ENCODE measurements at regions not wholly inside any gene's neighbourhood (a gene's known extent, or its start where the extent isn't known, plus 50 kb on each side); places are given as distances from the start of the nearest gene placed in this dataset.

DNA sequence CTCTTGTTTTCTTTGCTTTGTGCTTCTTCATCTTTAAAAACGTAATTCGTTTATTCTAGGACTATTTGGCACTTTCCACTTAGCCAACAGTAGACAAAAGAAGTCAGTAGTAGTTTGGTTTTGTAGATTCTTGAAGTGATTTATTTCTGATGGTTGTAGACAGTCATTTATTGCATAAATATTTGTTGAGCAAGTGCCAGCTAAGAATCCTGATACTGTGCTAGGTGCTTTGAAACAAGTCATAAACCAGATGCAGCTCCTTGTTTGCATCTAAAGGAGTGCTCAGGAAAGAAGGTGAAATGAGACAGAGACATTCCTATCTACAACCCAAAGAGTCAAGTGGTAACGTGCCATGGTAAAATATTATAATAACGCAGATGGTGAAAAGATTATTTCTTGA, 469.1 kb downstream of the GJA1 start:
- Histone ChIP-seq H3K9me3 (ENCODE audit: control insufficient read depth, insufficient read depth, low read length) (no peaks in the 10 kb centered on the region), H4K20me1 (ENCODE audit: control insufficient read depth, insufficient read depth, low read depth, low read length) (no peaks in the 10 kb centered on the region), H3K9me2 (replicated peaks; ENCODE audit: control insufficient read depth, low read length) (no peaks in the 10 kb centered on the region), H3K27ac (ENCODE audit: low read depth, low read length) (no peak overlapping the region), H3K4me3 (ENCODE audit: low read length) (no peak overlapping the region), H3K27me3 (ENCODE audit: control insufficient read depth, low read length) (no peaks in the 10 kb centered on the region), H3F3A (ENCODE audit: control insufficient read depth, insufficient read depth) (no peaks in the 10 kb centered on the region), H3K4me1 (ENCODE audit: control insufficient read depth, low read length) (no peaks in the 10 kb centered on the region), H3K79me2 (ENCODE audit: control insufficient read depth, low read length) (no peaks in the 10 kb centered on the region), H3K36me3 (ENCODE audit: control insufficient read depth, low read length) (no peaks in the 10 kb centered on the region), H3K4me2 (ENCODE audit: low read length) (no peak overlapping the region)
- TF ChIP-seq, protein P1, sequence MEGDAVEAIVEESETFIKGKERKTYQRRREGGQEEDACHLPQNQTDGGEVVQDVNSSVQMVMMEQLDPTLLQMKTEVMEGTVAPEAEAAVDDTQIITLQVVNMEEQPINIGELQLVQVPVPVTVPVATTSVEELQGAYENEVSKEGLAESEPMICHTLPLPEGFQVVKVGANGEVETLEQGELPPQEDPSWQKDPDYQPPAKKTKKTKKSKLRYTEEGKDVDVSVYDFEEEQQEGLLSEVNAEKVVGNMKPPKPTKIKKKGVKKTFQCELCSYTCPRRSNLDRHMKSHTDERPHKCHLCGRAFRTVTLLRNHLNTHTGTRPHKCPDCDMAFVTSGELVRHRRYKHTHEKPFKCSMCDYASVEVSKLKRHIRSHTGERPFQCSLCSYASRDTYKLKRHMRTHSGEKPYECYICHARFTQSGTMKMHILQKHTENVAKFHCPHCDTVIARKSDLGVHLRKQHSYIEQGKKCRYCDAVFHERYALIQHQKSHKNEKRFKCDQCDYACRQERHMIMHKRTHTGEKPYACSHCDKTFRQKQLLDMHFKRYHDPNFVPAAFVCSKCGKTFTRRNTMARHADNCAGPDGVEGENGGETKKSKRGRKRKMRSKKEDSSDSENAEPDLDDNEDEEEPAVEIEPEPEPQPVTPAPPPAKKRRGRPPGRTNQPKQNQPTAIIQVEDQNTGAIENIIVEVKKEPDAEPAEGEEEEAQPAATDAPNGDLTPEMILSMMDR (IDR thresholded peaks at IDR 0.05; ENCODE audit: low read depth, low read length, poor library complexity, severe bottlenecking) = no peak
- no peak for TF ChIP-seq EZH2phosphoT487 (IDR thresholded peaks at IDR 0.05; ENCODE audit: borderline replicate concordance, low read length)

DNA sequence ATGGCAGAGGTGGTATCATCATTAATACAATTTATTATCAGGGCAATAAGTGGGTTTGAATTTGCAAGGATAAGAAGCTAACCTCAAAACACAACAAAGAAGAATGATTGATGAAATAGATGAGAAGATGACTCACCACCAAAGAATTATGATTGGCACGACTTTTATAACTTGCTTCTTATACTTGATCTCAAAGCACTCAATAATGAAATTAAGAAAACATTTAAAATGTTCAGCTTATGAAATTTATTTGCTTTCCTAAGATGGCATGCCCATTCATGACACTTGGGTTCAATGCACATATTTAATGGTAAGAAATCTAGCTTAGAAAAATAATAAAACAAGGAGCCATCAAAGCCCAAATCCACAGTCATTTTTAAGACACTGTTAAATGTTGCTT, 477.5 kb downstream of the GJA1 start:
- no peak for TF ChIP-seq EZH2phosphoT487 (IDR thresholded peaks at IDR 0.05; ENCODE audit: borderline replicate concordance, low read length)
- TF ChIP-seq, protein P1 (IDR thresholded peaks at IDR 0.05; ENCODE audit: low read depth, low read length, poor library complexity, severe bottlenecking) = no peak
- Histone ChIP-seq H3K27me3 (ENCODE audit: control insufficient read depth, low read length) (no peaks in the 10 kb centered on the region), H3K36me3 (ENCODE audit: control insufficient read depth, low read length) (no peaks in the 10 kb centered on the region), H3K9me3 (ENCODE audit: control insufficient read depth, insufficient read depth, low read length) (no peaks in the 10 kb centered on the region), H3K4me1 (ENCODE audit: control insufficient read depth, low read length) (no peaks in the 10 kb centered on the region), H3K4me3 (ENCODE audit: low read length) (no peak overlapping the region), H3K27ac (ENCODE audit: low read depth, low read length) (no peak overlapping the region), H3F3A (ENCODE audit: control insufficient read depth, insufficient read depth) (no peaks in the 10 kb centered on the region), H4K20me1 (ENCODE audit: control insufficient read depth, insufficient read depth, low read depth, low read length) (no peaks in the 10 kb centered on the region), H3K4me2 (ENCODE audit: low read length) (no peak overlapping the region), H3K9me2 (replicated peaks; ENCODE audit: control insufficient read depth, low read length) (no peaks in the 10 kb centered on the region), H3K79me2 (ENCODE audit: control insufficient read depth, low read length) (no peaks in the 10 kb centered on the region)

DNA sequence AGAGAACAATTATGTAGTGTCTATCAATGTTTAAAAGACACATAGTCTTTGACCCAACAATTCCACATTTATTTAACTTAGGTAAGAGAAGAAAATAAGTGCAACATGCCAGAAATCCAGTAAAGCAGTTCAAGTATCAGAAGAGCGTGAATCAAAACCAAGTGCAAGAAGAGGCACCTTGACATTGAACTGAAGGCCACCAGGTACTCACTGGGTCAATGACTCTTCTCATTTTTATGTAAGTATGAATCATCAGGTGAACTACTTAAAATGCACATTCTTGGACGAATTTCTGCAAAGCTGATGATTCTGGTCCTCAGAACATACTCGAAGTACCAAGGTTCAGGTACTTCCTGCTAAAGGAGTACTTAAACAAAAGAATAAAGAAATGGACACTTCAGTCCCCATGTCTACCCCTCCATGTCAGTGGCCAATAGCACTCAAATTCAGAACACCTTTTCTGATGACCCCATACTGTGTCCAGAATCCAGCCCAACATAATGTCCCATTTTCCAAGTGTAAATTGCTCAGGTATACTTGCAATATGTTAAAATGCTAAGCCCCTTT, 481.9 kb downstream of the GJA1 start:
- Histone ChIP-seq H3K4me2 (ENCODE audit: low read length) (no peak overlapping the region), H3K9me2 (replicated peaks; ENCODE audit: control insufficient read depth, low read length) (no peaks in the 10 kb centered on the region), H3F3A (ENCODE audit: control insufficient read depth, insufficient read depth) (no peaks in the 10 kb centered on the region), H3K27ac (ENCODE audit: low read depth, low read length) (no peak overlapping the region), H4K20me1 (ENCODE audit: control insufficient read depth, insufficient read depth, low read depth, low read length) (no peaks in the 10 kb centered on the region), H3K79me2 (ENCODE audit: control insufficient read depth, low read length) (no peaks in the 10 kb centered on the region), H3K27me3 (ENCODE audit: control insufficient read depth, low read length) (no peaks in the 10 kb centered on the region), H3K9me3 (ENCODE audit: control insufficient read depth, insufficient read depth, low read length) (no peaks in the 10 kb centered on the region), H3K36me3 (ENCODE audit: control insufficient read depth, low read length) (no peaks in the 10 kb centered on the region), H3K4me1 (ENCODE audit: control insufficient read depth, low read length) (no peaks in the 10 kb centered on the region), H3K4me3 (ENCODE audit: low read length) (no peak overlapping the region)
- TF ChIP-seq, protein P1 (IDR thresholded peaks at IDR 0.05; ENCODE audit: low read depth, low read length, poor library complexity, severe bottlenecking) = no peak
- no peak for TF ChIP-seq EZH2phosphoT487 (IDR thresholded peaks at IDR 0.05; ENCODE audit: borderline replicate concordance, low read length)

All from DOHH2 (cell line).